ENCODE measurements at regions not wholly inside any gene's neighbourhood (a gene's known extent, or its start where the extent isn't known, plus 50 kb on each side); places are given as distances from the start of the nearest gene placed in this dataset.

- Histone ChIP-seq H3K79me2 (no peaks in the 10 kb centered on the region), H3K27ac (no peak overlapping the region), H3K4me2 (no peak overlapping the region), H3K9me3 (ENCODE audit: low read depth) (no peaks in the 10 kb centered on the region), H3K9me2 (replicated peaks; ENCODE audit: insufficient read depth) (no peaks in the 10 kb centered on the region), H3K27me3 (no peaks in the 10 kb centered on the region), H2AFZ (no peak overlapping the region), H4K20me1 (ENCODE audit: insufficient read depth, poor library complexity, severe bottlenecking) (no peaks in the 10 kb centered on the region), H3K4me1 (ENCODE audit: insufficient read depth) (no peaks in the 10 kb centered on the region), H3K4me3 (no peak overlapping the region), H3K36me3 (replicated peaks; ENCODE audit: insufficient read depth, low read depth) (no peaks in the 10 kb centered on the region)
- WGBS (ENCODE audit: low lambda C conversion rate, missing lambda C conversion rate), result 98% methylated on average over 3 of the region's 3 CpGs
- TF ChIP-seq EZH2 (IDR thresholded peaks at IDR 0.05; ENCODE audit: borderline replicate concordance) (no peak), EZH2phosphoT487 (IDR thresholded peaks at IDR 0.05; ENCODE audit: low read depth, severe bottlenecking, unreplicated experiment) (no peak), CTCF (IDR thresholded peaks at IDR 0.05; ENCODE audit: poor library complexity) (no peak)
- no peak for DNase-seq (ENCODE audit: low spot score)
Observed at GRCh38 chr1:63041660-63042059, 257.7 kb downstream of the ATG4C start.

GRCh38 chr1:63042278-63042677 is 258.3 kb downstream of the ATG4C start:
- Histone ChIP-seq H3K4me1 (ENCODE audit: insufficient read depth) (no peaks in the 10 kb centered on the region), H2AFZ (no peak overlapping the region), H3K79me2 (no peaks in the 10 kb centered on the region), H3K9me2 (replicated peaks; ENCODE audit: insufficient read depth) (no peaks in the 10 kb centered on the region), H3K36me3 (replicated peaks; ENCODE audit: insufficient read depth, low read depth) (no peaks in the 10 kb centered on the region), H3K27me3 (no peaks in the 10 kb centered on the region), H3K4me3 (no peak overlapping the region), H4K20me1 (ENCODE audit: insufficient read depth, poor library complexity, severe bottlenecking) (no peaks in the 10 kb centered on the region), H3K4me2 (no peak overlapping the region), H3K27ac (no peak overlapping the region), H3K9me3 (ENCODE audit: low read depth) (no peaks in the 10 kb centered on the region)
- peak; percentile 10 for DNase-seq (ENCODE audit: low spot score)
- WGBS (ENCODE audit: low lambda C conversion rate, missing lambda C conversion rate), result 32% methylated on average over 4 of the region's 4 CpGs
- TF ChIP-seq EZH2phosphoT487 (IDR thresholded peaks at IDR 0.05; ENCODE audit: low read depth, severe bottlenecking, unreplicated experiment), result no peak
- TF ChIP-seq CTCF (IDR thresholded peaks at IDR 0.05; ENCODE audit: poor library complexity), result no peak
- no peak for TF ChIP-seq EZH2 (IDR thresholded peaks at IDR 0.05; ENCODE audit: borderline replicate concordance)

- TF ChIP-seq CTCF (IDR thresholded peaks at IDR 0.05; ENCODE audit: poor library complexity), result no peak
- no peak for TF ChIP-seq EZH2 (IDR thresholded peaks at IDR 0.05; ENCODE audit: borderline replicate concordance)
- TF ChIP-seq EZH2phosphoT487 (IDR thresholded peaks at IDR 0.05; ENCODE audit: low read depth, severe bottlenecking, unreplicated experiment), result no peak
- Histone ChIP-seq H3K79me2 (no peaks in the 10 kb centered on the region), H4K20me1 (ENCODE audit: insufficient read depth, poor library complexity, severe bottlenecking) (no peaks in the 10 kb centered on the region), H3K4me3 (no peak overlapping the region), H3K9me2 (replicated peaks; ENCODE audit: insufficient read depth) (no peaks in the 10 kb centered on the region), H2AFZ (no peak overlapping the region), H3K4me1 (ENCODE audit: insufficient read depth) (no peaks in the 10 kb centered on the region), H3K27me3 (no peaks in the 10 kb centered on the region), H3K9me3 (ENCODE audit: low read depth) (no peaks in the 10 kb centered on the region), H3K36me3 (replicated peaks; ENCODE audit: insufficient read depth, low read depth) (no peaks in the 10 kb centered on the region), H3K27ac (no peak overlapping the region), H3K4me2 (no peak overlapping the region)
- no peak for DNase-seq (ENCODE audit: low spot score)
- 97% methylated on average over 2 of the region's 2 CpGs for WGBS (ENCODE audit: low lambda C conversion rate, missing lambda C conversion rate)
Observed at GRCh38 chr1:63046539-63046938, 262.6 kb downstream of the ATG4C start.

GRCh38 chr1:63049135-63049534 is 265.2 kb downstream of the ATG4C start:
- Histone ChIP-seq H3K9me3 (ENCODE audit: low read depth) (no peaks in the 10 kb centered on the region), H2AFZ (no peak overlapping the region), H3K27me3 (no peaks in the 10 kb centered on the region), H3K36me3 (replicated peaks; ENCODE audit: insufficient read depth, low read depth) (no peaks in the 10 kb centered on the region), H3K4me3 (no peak overlapping the region), H3K4me1 (ENCODE audit: insufficient read depth) (no peaks in the 10 kb centered on the region), H3K79me2 (no peaks in the 10 kb centered on the region), H3K4me2 (no peak overlapping the region), H4K20me1 (ENCODE audit: insufficient read depth, poor library complexity, severe bottlenecking) (no peaks in the 10 kb centered on the region), H3K9me2 (replicated peaks; ENCODE audit: insufficient read depth) (no peaks in the 10 kb centered on the region), H3K27ac (no peak overlapping the region)
- no peak for TF ChIP-seq EZH2 (IDR thresholded peaks at IDR 0.05; ENCODE audit: borderline replicate concordance)
- no peak for TF ChIP-seq EZH2phosphoT487 (IDR thresholded peaks at IDR 0.05; ENCODE audit: low read depth, severe bottlenecking, unreplicated experiment)
- no peak for TF ChIP-seq CTCF (IDR thresholded peaks at IDR 0.05; ENCODE audit: poor library complexity)
- 68% methylated on average over 2 of the region's 2 CpGs for WGBS (ENCODE audit: low lambda C conversion rate, missing lambda C conversion rate)
- DNase-seq (ENCODE audit: low spot score), result no peak
